ENCODE measurements at regions not wholly inside any gene's neighbourhood (a gene's known extent, or its start where the extent isn't known, plus 50 kb on each side); places are given as distances from the start of the nearest gene placed in this dataset.

GRCh38 chr17:79145548-79145947 is 70.9 kb downstream of the ENGASE start:
- no peak for ATAC-seq (ENCODE audit: low FRiP score)
- TF ChIP-seq, protein P1, sequence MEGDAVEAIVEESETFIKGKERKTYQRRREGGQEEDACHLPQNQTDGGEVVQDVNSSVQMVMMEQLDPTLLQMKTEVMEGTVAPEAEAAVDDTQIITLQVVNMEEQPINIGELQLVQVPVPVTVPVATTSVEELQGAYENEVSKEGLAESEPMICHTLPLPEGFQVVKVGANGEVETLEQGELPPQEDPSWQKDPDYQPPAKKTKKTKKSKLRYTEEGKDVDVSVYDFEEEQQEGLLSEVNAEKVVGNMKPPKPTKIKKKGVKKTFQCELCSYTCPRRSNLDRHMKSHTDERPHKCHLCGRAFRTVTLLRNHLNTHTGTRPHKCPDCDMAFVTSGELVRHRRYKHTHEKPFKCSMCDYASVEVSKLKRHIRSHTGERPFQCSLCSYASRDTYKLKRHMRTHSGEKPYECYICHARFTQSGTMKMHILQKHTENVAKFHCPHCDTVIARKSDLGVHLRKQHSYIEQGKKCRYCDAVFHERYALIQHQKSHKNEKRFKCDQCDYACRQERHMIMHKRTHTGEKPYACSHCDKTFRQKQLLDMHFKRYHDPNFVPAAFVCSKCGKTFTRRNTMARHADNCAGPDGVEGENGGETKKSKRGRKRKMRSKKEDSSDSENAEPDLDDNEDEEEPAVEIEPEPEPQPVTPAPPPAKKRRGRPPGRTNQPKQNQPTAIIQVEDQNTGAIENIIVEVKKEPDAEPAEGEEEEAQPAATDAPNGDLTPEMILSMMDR (IDR thresholded peaks at IDR 0.05) = no peak
- no peak for DNase-seq (ENCODE audit: low spot score)

DNA sequence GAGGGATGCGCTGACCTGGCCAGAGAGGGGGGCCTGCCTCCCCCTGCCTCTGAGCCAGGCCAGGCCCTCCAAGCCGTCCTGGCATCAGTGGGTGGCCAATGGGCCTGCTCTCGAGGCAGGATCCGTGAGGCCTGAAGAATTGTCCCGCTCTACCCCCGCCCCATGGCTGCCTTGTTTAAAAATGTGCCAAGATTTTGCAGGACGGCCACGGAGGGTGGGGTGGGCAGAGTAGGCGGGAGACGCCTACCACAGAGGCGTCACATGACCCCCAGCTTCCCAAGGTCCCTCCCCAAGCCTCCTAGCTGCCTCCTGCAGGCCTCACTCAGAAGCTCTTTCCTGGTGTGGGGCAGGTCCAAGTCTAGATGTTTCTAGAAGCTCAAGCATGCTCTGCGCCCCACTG is 69.5 kb downstream of the ENGASE start:
- ATAC-seq (ENCODE audit: low FRiP score) (no peak), DNase-seq (ENCODE audit: low spot score) (no peak)
- TF ChIP-seq, protein P1 (IDR thresholded peaks at IDR 0.05) = no peak

DNA sequence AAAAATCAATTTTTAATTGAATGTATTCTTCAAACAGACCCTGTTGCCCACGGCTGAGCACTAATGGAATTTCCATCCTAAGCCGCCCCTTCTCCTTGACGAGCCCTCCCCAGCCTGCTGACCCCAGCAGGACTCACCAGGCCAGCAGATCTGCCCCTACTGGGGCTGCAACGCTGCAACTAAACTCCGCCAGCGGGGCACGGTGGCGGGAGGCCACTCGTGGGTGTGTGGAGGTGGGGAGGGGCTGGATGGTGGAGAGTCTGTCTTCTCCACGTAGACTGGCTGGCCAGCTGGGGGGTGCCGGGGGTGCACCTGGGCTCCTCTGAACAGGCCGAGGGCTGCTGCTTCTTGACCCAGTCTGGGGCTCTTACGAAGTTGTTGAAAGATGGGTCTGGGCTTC is 67.8 kb downstream of the ENGASE start:
- ATAC-seq (ENCODE audit: low FRiP score) = no peak
- no peak for DNase-seq (ENCODE audit: low spot score)
- TF ChIP-seq, protein P1 (IDR thresholded peaks at IDR 0.05) = no peak

- ATAC-seq (ENCODE audit: low FRiP score) = no peak
Observed at GRCh38 chr17:79141578-79142355, 67.1 kb downstream of the ENGASE start.

GRCh38 chr17:79138826-79139225 is 64.2 kb downstream of the ENGASE start:
- TF ChIP-seq, protein P1 (IDR thresholded peaks at IDR 0.05) = no peak
- ATAC-seq (ENCODE audit: low FRiP score) = no peak
- DNase-seq (ENCODE audit: low spot score) = no peak

More at GRCh38 chr17:79141578-79142355, 67.1 kb downstream of the ENGASE start:
- TF ChIP-seq, protein P1 (IDR thresholded peaks at IDR 0.05) = no peak
- no peak for DNase-seq (ENCODE audit: low spot score)

DNA sequence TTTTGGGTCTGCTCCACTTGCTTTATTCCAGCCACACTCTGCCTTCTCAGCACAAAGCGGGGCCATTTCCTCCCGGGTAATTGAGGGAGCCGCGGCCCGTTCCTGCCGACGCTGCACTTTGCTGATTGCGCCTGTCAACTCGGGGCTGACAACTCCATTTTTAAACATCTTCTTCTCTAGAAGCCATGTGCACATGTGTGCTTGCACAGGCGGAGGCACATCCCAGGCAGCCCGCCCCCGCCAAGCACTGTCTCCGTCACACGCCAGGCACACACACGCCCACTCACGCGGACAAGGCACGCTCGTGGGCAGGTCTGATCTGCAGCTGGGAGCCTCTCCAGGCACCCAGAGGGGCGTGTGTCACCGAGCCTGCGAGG is 63.2 kb downstream of the ENGASE start:
- TF ChIP-seq, protein P1 (IDR thresholded peaks at IDR 0.05) = no peak
- ATAC-seq (ENCODE audit: low FRiP score) (no peak), DNase-seq (ENCODE audit: low spot score) (no peak)
